Spleen (tissue), 11 donors: ENCODE measurements at regions not wholly inside any gene's neighbourhood (a gene's known extent, or its start where the extent isn't known, plus 50 kb on each side); places are given as distances from the start of the nearest gene placed in this dataset.

ENCODE experiments used
- DNase-seq: peaks from one replicate; pipeline ENCODE4 v3.0.0-alpha.2; 2020
- H3K27ac ChIP-seq, 8 donors: fragments of 200-600 bp; sonication (generic) in 7 of 8; 1 replicate in 4 of 8; 2 replicates in 4 of 8; pipeline versions ENCODE4 v1.5.0 to v1.8.0; 2016 to 2021; ENCODE audit warnings: inconsistent platforms in 4 of 8, mild to moderate bottlenecking in 4 of 8, moderate library complexity in 1 of 8
- H3K27me3 ChIP-seq, 7 donors: fragments of 200-600 bp; sonication (generic) in 6 of 7; replicated peaks in 1 of 7; 1 replicate in 4 of 7; 2 replicates in 3 of 7; pipeline versions ENCODE4 v1.5.0 to v1.8.0; 2016 to 2021; ENCODE audit warnings: inconsistent platforms in 3 of 7, mild to moderate bottlenecking in 1 of 7
- H3K36me3 ChIP-seq, 6 donors: fragments of 200-600 bp; sonication (generic) in 5 of 6; 1 replicate in 4 of 6; 2 replicates in 2 of 6; pipeline versions ENCODE4 v1.5.0 to v1.8.0; 2016 to 2021; ENCODE audit warnings: inconsistent platforms in 2 of 6
- H3K4me1 ChIP-seq, 6 donors: fragments of 200-600 bp; sonication (generic) in 5 of 6; 1 replicate in 3 of 6; 2 replicates in 3 of 6; pipeline versions ENCODE4 v1.5.0 to v1.8.0; 2016 to 2021; ENCODE audit warnings: inconsistent platforms in 3 of 6
- H3K4me3 ChIP-seq, 8 donors: fragments of 200-600 bp; sonication (generic) in 7 of 8; 1 replicate in 4 of 8; 2 replicates in 4 of 8; pipeline versions ENCODE4 v1.5.0 to v1.8.0; 2016 to 2021; ENCODE audit warnings: inconsistent platforms in 4 of 8, mild to moderate bottlenecking in 4 of 8, moderate library complexity in 2 of 8
- H3K9me3 ChIP-seq, 8 donors: fragments of 200-600 bp; sonication (generic) in 7 of 8; 1 replicate in 4 of 8; 2 replicates in 4 of 8; pipeline versions ENCODE4 v1.5.0 to v1.8.0; 2016 to 2021; ENCODE audit warnings: inconsistent platforms in 4 of 8
- POLR2A ChIP-seq, 3 donors: fragments of 450-650 bp; IDR thresholded peaks; one replicate each; pipeline ENCODE4 v1.5.1; 2017; ENCODE audit warnings: antibody characterized with exemption in 3 of 3, mild to moderate bottlenecking in 1 of 3
- POLR2AphosphoS5 ChIP-seq, 3 donors: sonication (generic); formaldehyde crosslinking; IDR thresholded peaks; one replicate each; pipeline ENCODE4 v1.5.1; 2017; ENCODE audit warnings: antibody characterized with exemption in 3 of 3
- WGBS, 5 donors: extraction: QIAGEN DNeasy Blood & Tissue Kit in 3 of 5; methylation state at CpG; one replicate each; pipeline versions ENCODE4 v1.1.5 to v1.1.7; 2013 to 2018; 5-methylcytosine and 5-hydroxymethylcytosine counted together
- intact Hi-C: fragments of 100-400 bp; cut with DNase I; formaldehyde crosslinking; loops from one replicate; pipeline ENCODE4 v1.15.0; 2023; ENCODE audit warnings: low total_unique reads
- TF ChIP-seq, protein P1 (sequence below), 11 experiments: fragments of 200-600 bp in 7 of 11; fragments of 450-650 bp in 4 of 11; sonication (generic) in 4 of 11; IDR thresholded peaks in 8 of 11; conservative IDR thresholded peaks in 3 of 11; 1 replicate in 7 of 11; 2 replicates in 4 of 11; pipeline versions ENCODE4 v1.4.0 to v1.8.0; 2016 to 2021; ENCODE audit warnings: antibody characterized with exemption in 11 of 11, inconsistent platforms in 4 of 11, mild to moderate bottlenecking in 1 of 11
- donor health status: healthy with polysubstance abuse.
- donor health status: DM: no; HTN: no; CAD: no; lungs with moderate emphysema.
- donor health status: DM: no; HTN: no; CAD: no.
- donor health status: Bipolar disorder and iron deficiency.
- donor health status: healthy.
- donor health status: DM: no; HTN: no; CAD: no.
- donor health status: DM: yes; HTN: yes; CAD: no.

DNA sequence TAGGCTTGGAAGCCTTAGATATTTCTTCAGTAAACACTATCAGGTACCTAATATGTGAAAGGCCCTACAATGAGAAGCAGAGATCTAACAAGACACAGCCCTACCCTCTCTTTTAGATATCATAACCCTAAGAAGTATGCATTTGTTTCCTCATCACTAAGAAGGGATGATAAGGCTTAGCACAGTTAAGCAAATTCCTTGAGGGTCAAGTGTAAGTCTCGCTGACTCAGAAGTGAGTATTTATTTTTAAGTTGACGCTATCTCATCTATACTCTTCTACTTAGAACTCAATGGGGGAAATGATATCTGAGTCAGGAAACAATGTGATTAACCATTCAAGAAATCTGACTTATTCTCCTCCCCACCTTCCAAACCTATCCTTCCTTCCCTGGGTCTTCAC lies 149.7 kb downstream of the ESM1 start:
- Histone ChIP-seq H3K4me3 (no peak overlapping the region), H3K4me1 (peaks cover 0 to 25% (median 9%) of the 10 kb centered on the region in 6 donors), H3K27me3 (no peaks in the 10 kb centered on the region), H3K9me3 (no peaks in the 10 kb centered on the region), H3K36me3 (no peaks in the 10 kb centered on the region), H3K27ac (no peak overlapping the region)
- intact Hi-C loops: no loop called here
- WGBS, 5 donors: 84 to 92% (median 89%) methylated on average over 2 of the region's 2 CpGs
- DNase-seq: no peak
- TF ChIP-seq, protein P1, sequence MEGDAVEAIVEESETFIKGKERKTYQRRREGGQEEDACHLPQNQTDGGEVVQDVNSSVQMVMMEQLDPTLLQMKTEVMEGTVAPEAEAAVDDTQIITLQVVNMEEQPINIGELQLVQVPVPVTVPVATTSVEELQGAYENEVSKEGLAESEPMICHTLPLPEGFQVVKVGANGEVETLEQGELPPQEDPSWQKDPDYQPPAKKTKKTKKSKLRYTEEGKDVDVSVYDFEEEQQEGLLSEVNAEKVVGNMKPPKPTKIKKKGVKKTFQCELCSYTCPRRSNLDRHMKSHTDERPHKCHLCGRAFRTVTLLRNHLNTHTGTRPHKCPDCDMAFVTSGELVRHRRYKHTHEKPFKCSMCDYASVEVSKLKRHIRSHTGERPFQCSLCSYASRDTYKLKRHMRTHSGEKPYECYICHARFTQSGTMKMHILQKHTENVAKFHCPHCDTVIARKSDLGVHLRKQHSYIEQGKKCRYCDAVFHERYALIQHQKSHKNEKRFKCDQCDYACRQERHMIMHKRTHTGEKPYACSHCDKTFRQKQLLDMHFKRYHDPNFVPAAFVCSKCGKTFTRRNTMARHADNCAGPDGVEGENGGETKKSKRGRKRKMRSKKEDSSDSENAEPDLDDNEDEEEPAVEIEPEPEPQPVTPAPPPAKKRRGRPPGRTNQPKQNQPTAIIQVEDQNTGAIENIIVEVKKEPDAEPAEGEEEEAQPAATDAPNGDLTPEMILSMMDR (IDR thresholded peaks at IDR 0.05 in 8 of 11, conservative IDR thresholded peaks at IDR 0.05 in 3 of 11): no peak
- no peak for TF ChIP-seq POLR2AphosphoS5 (IDR thresholded peaks at IDR 0.05)
- TF ChIP-seq POLR2A (IDR thresholded peaks at IDR 0.05): no peak

DNA sequence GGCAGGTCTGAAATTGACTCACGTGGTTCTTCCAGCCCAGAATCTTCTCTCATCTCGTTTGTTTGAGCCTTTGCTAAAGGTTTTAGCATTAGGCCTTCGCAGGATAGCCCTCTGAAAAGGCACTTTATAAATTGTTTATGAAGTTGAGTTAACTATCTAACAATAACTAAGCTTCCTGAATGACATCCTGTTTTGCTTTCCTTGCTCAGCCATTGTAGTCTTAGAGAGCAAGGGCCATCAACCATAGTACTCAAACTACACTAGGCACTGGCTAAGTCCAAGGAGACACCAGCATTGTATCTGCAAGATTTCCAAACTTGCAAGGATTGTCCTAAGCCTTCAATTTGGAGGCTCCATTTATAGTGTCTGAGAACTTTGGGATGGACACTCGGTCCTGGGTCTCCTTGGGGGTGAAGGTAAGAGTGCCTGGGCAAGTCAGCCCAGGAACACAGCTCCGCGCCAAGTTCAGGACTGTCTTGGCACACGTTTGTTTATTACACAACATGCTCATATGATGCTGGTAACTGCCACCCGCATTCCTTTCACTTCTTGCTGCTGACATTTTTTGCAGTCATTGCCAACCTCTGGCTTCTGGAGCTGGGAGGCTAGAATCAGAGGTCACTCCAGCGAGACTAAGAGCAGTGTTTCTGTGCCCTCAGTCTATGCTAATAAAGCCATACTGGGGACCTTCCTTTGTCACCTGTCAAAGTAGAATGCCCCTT lies 151.1 kb downstream of the ESM1 start:
- intact Hi-C loops: no loop called here
- WGBS, 5 donors: 64 to 79% (median 69%) methylated on average over 8 to 9 of the region's 9 CpGs
- peak overlapping the region in 4 of 8 donors; percentile 24 to 60 (median 42) for H3K27ac ChIP-seq
- H3K36me3 ChIP-seq: no peaks in the 10 kb centered on the region
- H3K27me3 ChIP-seq: no peaks in the 10 kb centered on the region
- no peaks in the 10 kb centered on the region for H3K9me3 ChIP-seq
- TF ChIP-seq, protein P1 (IDR thresholded peaks at IDR 0.05 in 8 of 11, conservative IDR thresholded peaks at IDR 0.05 in 3 of 11): no peak
- TF ChIP-seq POLR2A (IDR thresholded peaks at IDR 0.05): no peak
- no peak for TF ChIP-seq POLR2AphosphoS5 (IDR thresholded peaks at IDR 0.05)
- no peak overlapping the region for H3K4me3 ChIP-seq
- DNase-seq: no peak
- H3K4me1 ChIP-seq: peaks cover 0 to 26% (median 9%) of the 10 kb centered on the region in 6 donors

DNA sequence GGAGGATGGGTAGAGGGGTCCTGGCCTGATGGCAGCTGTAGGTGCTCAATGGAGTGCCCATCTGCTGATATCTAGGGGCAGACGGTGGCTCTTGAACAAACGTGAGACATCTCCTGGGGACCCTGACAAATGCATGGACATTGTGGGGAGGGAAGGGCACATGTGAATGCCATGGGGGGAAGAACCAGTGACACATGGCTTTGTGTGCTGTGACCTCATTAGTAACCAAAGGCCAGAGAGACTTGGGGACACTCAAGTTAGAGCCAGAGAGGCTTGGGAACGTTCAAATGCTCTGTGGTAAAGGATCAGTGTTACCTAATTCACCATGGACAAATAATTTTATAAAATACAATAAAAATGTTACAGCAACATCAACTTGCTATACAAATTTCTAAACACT lies 151.8 kb downstream of the ESM1 start:
- TF ChIP-seq POLR2AphosphoS5 (IDR thresholded peaks at IDR 0.05) (no peak), POLR2A (IDR thresholded peaks at IDR 0.05) (no peak)
- TF ChIP-seq, protein P1 (IDR thresholded peaks at IDR 0.05 in 8 of 11, conservative IDR thresholded peaks at IDR 0.05 in 3 of 11): no peak
- intact Hi-C loops: no loop called here
- Histone ChIP-seq H3K27ac (peak overlapping the region in 5 of 8 donors; percentile 5 to 60 (median 49)), H3K9me3 (no peaks in the 10 kb centered on the region), H3K4me3 (no peak overlapping the region), H3K27me3 (no peaks in the 10 kb centered on the region), H3K4me1 (peaks cover 0 to 30% (median 9%) of the 10 kb centered on the region in 6 donors), H3K36me3 (no peaks in the 10 kb centered on the region)
- no peak for DNase-seq
- WGBS, 5 donors: 81 to 96% (median 91%) methylated on average over 3 of the region's 3 CpGs

DNA sequence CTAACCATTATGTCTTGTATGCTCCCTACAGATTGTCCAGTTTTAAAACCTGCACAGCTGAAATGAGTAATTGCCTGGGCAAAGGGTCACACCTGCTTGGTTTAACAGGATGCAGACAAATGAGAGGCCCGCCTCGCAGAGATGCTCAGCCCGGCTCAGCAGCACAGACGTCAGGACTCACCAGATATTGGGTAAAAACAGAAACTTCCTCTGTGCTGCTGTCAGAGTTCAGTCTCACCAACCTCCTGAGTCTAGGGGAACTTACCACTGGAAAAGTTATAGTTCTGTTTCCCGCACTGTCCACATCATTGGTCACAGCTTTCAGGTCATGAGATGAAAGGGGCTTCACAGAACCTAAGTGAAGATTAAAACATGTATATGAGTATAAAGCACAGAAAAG lies 152.5 kb downstream of the ESM1 start:
- WGBS, 5 donors: 28 to 59% (median 46%) methylated on average over 5 of the region's 5 CpGs
- peak; percentile 84 for DNase-seq

More for the DNA sequence above, 152.5 kb downstream of the ESM1 start:
- Histone ChIP-seq H3K27ac (peak overlapping the region in 5 of 8 donors; percentile 5 to 60 (median 49)), H3K4me1 (peaks cover 0 to 30% (median 9%) of the 10 kb centered on the region in 6 donors), H3K27me3 (no peaks in the 10 kb centered on the region), H3K36me3 (no peaks in the 10 kb centered on the region), H3K9me3 (no peaks in the 10 kb centered on the region), H3K4me3 (no peak overlapping the region)
- intact Hi-C loops: no loop called here
- TF ChIP-seq, protein P1 (IDR thresholded peaks at IDR 0.05 in 8 of 11, conservative IDR thresholded peaks at IDR 0.05 in 3 of 11): no peak
- TF ChIP-seq POLR2A (IDR thresholded peaks at IDR 0.05): no peak
- peak in 1 of 3 donors; percentile 43 for TF ChIP-seq POLR2AphosphoS5 (IDR thresholded peaks at IDR 0.05)
